ENCODE measurements at regions not wholly inside any gene's neighbourhood (a gene's known extent, or its start where the extent isn't known, plus 50 kb on each side); places are given as distances from the start of the nearest gene placed in this dataset.
"Not testable (repeated sequence)": the region's sequence is repeated elsewhere in the genome, so short reads cannot be mapped to it uniquely, and the experiment has no call there.

- not testable (repeated sequence) for TF ChIP-seq CTCF (IDR thresholded peaks at IDR 0.05; ENCODE audit: low read length); EZH2 (IDR thresholded peaks at IDR 0.05; ENCODE audit: borderline replicate concordance, low read length)
Observed at GRCh38 chr10:114875590-114876081, 54.1 kb downstream of the FHIP2A start.

All from OCI-LY1 (cell line).